C4-2B (cell line): ENCODE measurements at regions not wholly inside any gene's neighbourhood (a gene's known extent, or its start where the extent isn't known, plus 50 kb on each side); places are given as distances from the start of the nearest gene placed in this dataset.

Experiments used
- ZFX ChIP-seq: fragments of 450-650 bp; IDR thresholded peaks from 2 replicates; pipeline ENCODE4 v1.6.1; 2017
- TF ChIP-seq, protein P1 (sequence below): fragments of 450-650 bp; conservative IDR thresholded peaks from 2 replicates; pipeline ENCODE4 v1.5.1; 2017; ENCODE audit warnings: mild to moderate bottlenecking

DNA sequence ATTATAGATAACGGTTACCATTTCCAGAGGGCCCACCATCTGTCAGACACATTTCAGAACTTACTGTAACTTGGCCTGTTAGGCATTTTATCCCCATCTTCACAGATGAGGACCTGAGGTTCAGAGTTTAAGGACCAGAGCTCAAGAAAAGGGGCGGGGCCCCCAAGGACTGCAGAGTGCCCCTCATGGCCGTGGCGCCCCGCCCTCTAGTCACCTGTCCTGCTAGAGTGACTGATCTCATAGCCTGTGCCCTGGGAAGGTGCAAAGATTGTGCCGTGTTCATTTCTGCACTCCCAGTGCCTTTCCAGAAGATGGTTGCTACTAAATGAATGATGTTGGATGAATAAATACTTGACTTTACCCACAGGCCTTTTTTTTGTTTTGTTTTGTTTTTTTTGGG is 107.0 kb downstream of the XRCC2 start:
- TF ChIP-seq, protein P1, sequence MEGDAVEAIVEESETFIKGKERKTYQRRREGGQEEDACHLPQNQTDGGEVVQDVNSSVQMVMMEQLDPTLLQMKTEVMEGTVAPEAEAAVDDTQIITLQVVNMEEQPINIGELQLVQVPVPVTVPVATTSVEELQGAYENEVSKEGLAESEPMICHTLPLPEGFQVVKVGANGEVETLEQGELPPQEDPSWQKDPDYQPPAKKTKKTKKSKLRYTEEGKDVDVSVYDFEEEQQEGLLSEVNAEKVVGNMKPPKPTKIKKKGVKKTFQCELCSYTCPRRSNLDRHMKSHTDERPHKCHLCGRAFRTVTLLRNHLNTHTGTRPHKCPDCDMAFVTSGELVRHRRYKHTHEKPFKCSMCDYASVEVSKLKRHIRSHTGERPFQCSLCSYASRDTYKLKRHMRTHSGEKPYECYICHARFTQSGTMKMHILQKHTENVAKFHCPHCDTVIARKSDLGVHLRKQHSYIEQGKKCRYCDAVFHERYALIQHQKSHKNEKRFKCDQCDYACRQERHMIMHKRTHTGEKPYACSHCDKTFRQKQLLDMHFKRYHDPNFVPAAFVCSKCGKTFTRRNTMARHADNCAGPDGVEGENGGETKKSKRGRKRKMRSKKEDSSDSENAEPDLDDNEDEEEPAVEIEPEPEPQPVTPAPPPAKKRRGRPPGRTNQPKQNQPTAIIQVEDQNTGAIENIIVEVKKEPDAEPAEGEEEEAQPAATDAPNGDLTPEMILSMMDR, result no peak
- no peak for TF ChIP-seq ZFX
